H1 (cell line): ENCODE measurements at regions not wholly inside any gene's neighbourhood (a gene's known extent, or its start where the extent isn't known, plus 50 kb on each side); places are given as distances from the start of the nearest gene placed in this dataset.
A peak's percentile ranks its signal among the peaks of the same experiment; 100 is the strongest.

Experiments used
- CTCF ChIA-PET: fragments of 300-600 bp; sonication (Branson Sonifier 250); formaldehyde crosslinking; loops from one replicate; lab custom pipeline; 2021; ENCODE audit not compliant: partially characterized antibody; lab: Charles Lee
- POLR2A ChIA-PET: fragments of 300-600 bp; sonication (Branson Sonifier 250); formaldehyde crosslinking; loops from one replicate; lab custom pipeline; 2021; ENCODE audit warnings: inconsistent platforms; ENCODE audit not compliant: partially characterized antibody; lab: Charles Lee
- DNase-seq, 2 experiments: peaks; one replicate each; pipeline versions ENCODE4 v3.0.0 to v3.0.0-alpha.2; 2010 to 2022; ENCODE audit warnings: low spot score in 2 of 2, low read depth in 1 of 2, mixed read lengths in 1 of 2
- FAIRE-seq: peaks from 2 replicates; lab custom pipeline; 2011; peaks lifted over from hg19 to GRCh38; lab: Jason Lieb, UNC
- H2AFZ ChIP-seq: 2 replicates; pipeline ENCODE4 v1.8.1; 2012; ENCODE audit warnings: low read length, inconsistent platforms
- H2AK5ac ChIP-seq: 2 replicates; pipeline ENCODE4 v1.6.1; 2013; ENCODE audit warnings: low read depth, low read length
- H2BK120ac ChIP-seq: replicated peaks from 2 replicates; pipeline ENCODE3; 2013; ENCODE audit warnings: low read depth, low read length, inconsistent platforms
- H2BK12ac ChIP-seq: 2 replicates; pipeline ENCODE4 v1.6.1; 2013; ENCODE audit warnings: low read depth, low read length
- H2BK15ac ChIP-seq: 2 replicates; pipeline ENCODE4 v1.6.1; 2013; ENCODE audit warnings: low read length
- H2BK20ac ChIP-seq: 2 replicates; pipeline ENCODE4 v1.6.1; 2013; ENCODE audit warnings: low read length
- H2BK5ac ChIP-seq: 2 replicates; pipeline ENCODE4 v1.6.1; 2013; ENCODE audit warnings: low read depth, low read length
- H3K14ac ChIP-seq: 2 replicates; pipeline ENCODE4 v1.6.1; 2013; ENCODE audit warnings: inconsistent platforms; ENCODE audit not compliant: insufficient read length
- H3K18ac ChIP-seq: 2 replicates; pipeline ENCODE4 v1.6.1; 2013; ENCODE audit warnings: low read length; ENCODE audit errors: extremely low read depth
- H3K23ac ChIP-seq: 2 replicates; pipeline ENCODE4 v1.6.1; 2013; ENCODE audit warnings: inconsistent platforms; ENCODE audit not compliant: insufficient read length
- H3K23me2 ChIP-seq: 2 replicates; pipeline ENCODE4 v1.6.1; 2013; ENCODE audit warnings: low read depth, low read length
- H3K27ac ChIP-seq: 2 replicates; pipeline ENCODE4 v1.6.1; 2011; ENCODE audit warnings: low read depth, low read length, inconsistent platforms
- H3K27me3 ChIP-seq, 4 experiments: replicated peaks in 1 of 4; 1 replicate in 1 of 4; 2 replicates in 3 of 4; pipeline versions ENCODE4 v1.6.1 to v1.8.1; 2011 to 2013; ENCODE audit warnings: low read length in 3 of 4, mild to moderate bottlenecking in 3 of 4, inconsistent platforms in 2 of 4, mixed read lengths in 2 of 4, moderate library complexity in 1 of 4; ENCODE audit not compliant: control insufficient read depth in 3 of 4, insufficient read depth in 3 of 4; ENCODE audit errors: extremely low read depth in 1 of 4
- H3K36me3 ChIP-seq, 4 experiments: 2 replicates each; pipeline versions ENCODE4 v1.6.1 to v1.8.1; 2011 to 2013; ENCODE audit warnings: mild to moderate bottlenecking in 4 of 4, low read length in 3 of 4, moderate library complexity in 2 of 4, control low read depth in 1 of 4, inconsistent platforms in 1 of 4; ENCODE audit not compliant: insufficient read depth in 4 of 4, control insufficient read depth in 2 of 4
- H3K4ac ChIP-seq: replicated peaks from 2 replicates; pipeline ENCODE3; 2013; ENCODE audit warnings: low read length, low read depth, mixed read lengths, inconsistent platforms; ENCODE audit not compliant: insufficient read length
- H3K4me1 ChIP-seq, 4 experiments: replicated peaks in 1 of 4; 1 replicate in 1 of 4; 2 replicates in 3 of 4; pipeline versions ENCODE4 v1.6.1 to v1.8.1; 2011 to 2013; ENCODE audit warnings: low read length in 3 of 4, inconsistent platforms in 2 of 4, mixed read lengths in 1 of 4; ENCODE audit not compliant: insufficient read depth in 4 of 4, control insufficient read depth in 3 of 4
- H3K4me2 ChIP-seq, 2 experiments: 2 replicates each; pipeline versions ENCODE4 v1.6.1 to v1.8.1; 2011 to 2013; ENCODE audit warnings: low read depth in 2 of 2, low read length in 2 of 2, control low read depth in 1 of 2, inconsistent platforms in 1 of 2, mild to moderate bottlenecking in 1 of 2; ENCODE audit not compliant: insufficient read depth in 1 of 2
- H3K4me3 ChIP-seq, 4 experiments: fragments of 200-600, 300-600 bp in 1 of 4; sonication (generic), shearing (Covaris generic), sonication (Bioruptor Twin) in 1 of 4; 2 replicates each; pipeline versions ENCODE4 v1.5.1 to v1.8.1; 2011 to 2016; ENCODE audit warnings: low read length in 4 of 4, low read depth in 3 of 4, control low read depth in 2 of 4, inconsistent platforms in 2 of 4, mild to moderate bottlenecking in 2 of 4, mixed read lengths in 1 of 4, moderate library complexity in 1 of 4; ENCODE audit not compliant: insufficient read depth in 2 of 4; ENCODE audit errors: extremely low read depth in 1 of 4
- H3K56ac ChIP-seq: replicated peaks from 2 replicates; pipeline ENCODE3; 2013; ENCODE audit warnings: low read depth, mild to moderate bottlenecking, mixed read lengths, low read length, inconsistent platforms; ENCODE audit not compliant: insufficient read length
- H3K79me1 ChIP-seq: 2 replicates; pipeline ENCODE4 v1.6.1; 2013; ENCODE audit warnings: low read depth, low read length, control low read depth
- H3K79me2 ChIP-seq, 2 experiments: 2 replicates each; pipeline versions ENCODE4 v1.6.1 to v1.8.1; 2012 to 2013; ENCODE audit warnings: low read length in 2 of 2, mild to moderate bottlenecking in 2 of 2, inconsistent platforms in 1 of 2; ENCODE audit not compliant: insufficient read depth in 2 of 2, control insufficient read depth in 1 of 2
- H3K9ac ChIP-seq, 4 experiments: replicated peaks in 1 of 4; 1 replicate in 1 of 4; 2 replicates in 3 of 4; pipeline versions ENCODE4 v1.6.1 to v1.8.1; 2011 to 2013; ENCODE audit warnings: low read depth in 3 of 4, low read length in 3 of 4, control low read depth in 2 of 4, mild to moderate bottlenecking in 2 of 4, moderate library complexity in 2 of 4, inconsistent platforms in 1 of 4; ENCODE audit errors: extremely low read depth in 1 of 4
- H3K9me3 ChIP-seq, 2 experiments: 2 replicates each; pipeline versions ENCODE4 v1.6.1 to v1.8.1; 2012 to 2013; ENCODE audit warnings: mild to moderate bottlenecking in 2 of 2, moderate library complexity in 2 of 2, control low read depth in 1 of 2, inconsistent platforms in 1 of 2, low read depth in 1 of 2, low read length in 1 of 2, mixed read lengths in 1 of 2; ENCODE audit not compliant: insufficient read depth in 2 of 2
- H4K20me1 ChIP-seq, 2 experiments: replicated peaks in 1 of 2; 2 replicates each; pipeline versions ENCODE3 to v1.8.1; 2011 to 2013; ENCODE audit warnings: inconsistent platforms in 2 of 2, low read length in 2 of 2, mild to moderate bottlenecking in 1 of 2; ENCODE audit not compliant: insufficient read depth in 2 of 2, control insufficient read depth in 1 of 2
- H4K5ac ChIP-seq: 2 replicates; pipeline ENCODE4 v1.6.1; 2013; ENCODE audit warnings: low read length, low read depth, mixed read lengths, inconsistent platforms; ENCODE audit not compliant: insufficient read length
- H4K8ac ChIP-seq: 2 replicates; pipeline ENCODE4 v1.8.0; 2013; ENCODE audit warnings: mild to moderate bottlenecking, moderate library complexity, low read length, inconsistent platforms; ENCODE audit not compliant: insufficient read depth; ENCODE audit errors: extremely low read depth
- H4K91ac ChIP-seq: replicated peaks from 2 replicates; pipeline ENCODE3; 2013; ENCODE audit warnings: low read length, mixed read lengths, inconsistent platforms; ENCODE audit not compliant: insufficient read length
- ASH2L ChIP-seq: fragments of 200-600, 300-600 bp; sonication (generic); IDR thresholded peaks from one replicate; pipeline ENCODE4 v1.7.1; 2017; ENCODE audit warnings: low read length
- POLR2A ChIP-seq, 2 experiments: IDR thresholded peaks; 1 replicate in 1 of 2; 2 replicates in 1 of 2; pipeline ENCODE4 v1.6.1; 2011; ENCODE audit warnings: low read depth in 2 of 2, low read length in 2 of 2, mild to moderate bottlenecking in 2 of 2; ENCODE audit errors: control extremely low read depth in 1 of 2
- RAD21 ChIP-seq, 2 experiments: IDR thresholded peaks in 1 of 2; conservative IDR thresholded peaks in 1 of 2; 2 replicates each; pipeline ENCODE4 v1.6.1; 2011; ENCODE audit warnings: low read depth in 2 of 2, low read length in 2 of 2, improper control_type of control experiment in 1 of 2, inconsistent platforms in 1 of 2, mild to moderate bottlenecking in 1 of 2, moderate library complexity in 1 of 2
- SP1 ChIP-seq: IDR thresholded peaks from 2 replicates; pipeline ENCODE4 v1.6.1; 2011; ENCODE audit warnings: low read depth, low read length
- WGBS, 2 experiments: shearing (Covaris generic) in 1 of 2; methylation state at CpG; one replicate each; pipeline versions ENCODE4 v1.1.6 to v1.1.7; 2013 to 2015; ENCODE audit warnings: low lambda C conversion rate in 2 of 2, mixed read lengths in 2 of 2, inconsistent platforms in 1 of 2, low coverage in 1 of 2, missing lambda C conversion rate in 1 of 2; ENCODE audit not compliant: insufficient replicate concordance in 2 of 2, insufficient coverage in 1 of 2, insufficient read length in 1 of 2; ENCODE audit errors: extremely low coverage in 1 of 2, missing lambda C conversion rate in 1 of 2; 5-methylcytosine and 5-hydroxymethylcytosine counted together
- TF ChIP-seq, protein P1 (sequence below), 3 experiments: IDR thresholded peaks; 1 replicate in 2 of 3; 2 replicates in 1 of 3; pipeline versions ENCODE4 v1.5.1 to v1.6.1; 2011; ENCODE audit warnings: low read length in 3 of 3, mild to moderate bottlenecking in 3 of 3, inconsistent platforms in 2 of 3, low read depth in 1 of 3, moderate library complexity in 1 of 3; ENCODE audit not compliant: insufficient read depth in 1 of 3; ENCODE audit errors: control extremely low read depth in 1 of 3

DNA sequence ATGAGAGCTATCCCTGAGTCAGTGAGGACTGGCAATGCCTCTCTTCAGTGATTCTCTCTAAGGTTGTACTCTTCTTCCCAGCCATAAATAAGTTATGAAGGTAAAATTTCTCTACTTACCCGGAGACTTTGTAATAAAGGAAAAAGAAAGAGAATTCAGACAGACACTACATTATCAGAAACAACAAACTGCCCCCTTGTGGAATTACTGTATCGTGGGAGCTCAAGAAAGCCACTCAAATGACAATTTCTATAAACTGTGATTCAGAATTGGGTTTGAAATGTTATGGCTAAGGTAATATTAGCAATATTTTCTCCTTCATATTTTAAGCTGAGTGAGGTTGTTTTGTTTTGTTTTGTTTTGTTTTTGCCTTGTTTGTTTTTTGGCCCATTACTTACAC, 155.8 kb upstream of the TANK start:
- Histone ChIP-seq H2BK20ac (no peak overlapping the region), H2AK5ac (no peak overlapping the region), H4K8ac (no peak overlapping the region), H3K18ac (no peak overlapping the region), H3K27ac (no peak overlapping the region), H3K23ac (no peak overlapping the region), H4K20me1 (no peaks in the 10 kb centered on the region), H3K9me3 (peaks cover 0 to 7% of the 10 kb centered on the region in 2 experiments; a peak in 1 of 4 replicates), H2AFZ (no peak overlapping the region), H3K9ac (no peak overlapping the region), H3K56ac (no peak overlapping the region)
- CTCF ChIA-PET: interaction anchor here (0.6 to 3.7 kb wide), 28 partner anchors 8 to 950 kb away, joined by 3 to 16 read pairs (median 4); no protein-coding TSS in a partner anchor
- no peak for FAIRE-seq
- TF ChIP-seq POLR2A (IDR thresholded peaks at IDR 0.05; ENCODE audit: control extremely low read depth in 1 of 2, low read depth in 2 of 2, low read length in 2 of 2) (no peak), SP1 (no peak), ASH2L (no peak), RAD21 (IDR thresholded peaks at IDR 0.05 in 1 of 2, conservative IDR thresholded peaks at IDR 0.05 in 1 of 2; ENCODE audit: low read depth in 2 of 2, low read length in 2 of 2) (peak; percentile 44 to 49; a peak in 3 of 4 replicates)
- TF ChIP-seq, protein P1, sequence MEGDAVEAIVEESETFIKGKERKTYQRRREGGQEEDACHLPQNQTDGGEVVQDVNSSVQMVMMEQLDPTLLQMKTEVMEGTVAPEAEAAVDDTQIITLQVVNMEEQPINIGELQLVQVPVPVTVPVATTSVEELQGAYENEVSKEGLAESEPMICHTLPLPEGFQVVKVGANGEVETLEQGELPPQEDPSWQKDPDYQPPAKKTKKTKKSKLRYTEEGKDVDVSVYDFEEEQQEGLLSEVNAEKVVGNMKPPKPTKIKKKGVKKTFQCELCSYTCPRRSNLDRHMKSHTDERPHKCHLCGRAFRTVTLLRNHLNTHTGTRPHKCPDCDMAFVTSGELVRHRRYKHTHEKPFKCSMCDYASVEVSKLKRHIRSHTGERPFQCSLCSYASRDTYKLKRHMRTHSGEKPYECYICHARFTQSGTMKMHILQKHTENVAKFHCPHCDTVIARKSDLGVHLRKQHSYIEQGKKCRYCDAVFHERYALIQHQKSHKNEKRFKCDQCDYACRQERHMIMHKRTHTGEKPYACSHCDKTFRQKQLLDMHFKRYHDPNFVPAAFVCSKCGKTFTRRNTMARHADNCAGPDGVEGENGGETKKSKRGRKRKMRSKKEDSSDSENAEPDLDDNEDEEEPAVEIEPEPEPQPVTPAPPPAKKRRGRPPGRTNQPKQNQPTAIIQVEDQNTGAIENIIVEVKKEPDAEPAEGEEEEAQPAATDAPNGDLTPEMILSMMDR (IDR thresholded peaks at IDR 0.05; ENCODE audit: control extremely low read depth in 1 of 3, insufficient read depth in 1 of 3, low read depth in 1 of 3, low read length in 3 of 3): peak in 2 of 3 experiments; percentile 13 to 38; a peak in 2 of 4 replicates
- TF ChIP-seq, all 59 proteins: peak for 2
- Histone ChIP-seq H3K79me1 (no peaks in the 10 kb centered on the region), H4K5ac (no peak overlapping the region), H2BK5ac (no peak overlapping the region), H3K23me2 (no peaks in the 10 kb centered on the region), H3K4me3 (no peak overlapping the region), H3K4me2 (no peak overlapping the region), H2BK12ac (no peak overlapping the region), H4K91ac (no peak overlapping the region), H3K36me3 (no peaks in the 10 kb centered on the region), H3K27me3 (no peaks in the 10 kb centered on the region), H3K14ac (no peak overlapping the region), H3K79me2 (no peaks in the 10 kb centered on the region), H3K4me1 (no peaks in the 10 kb centered on the region), H2BK15ac (no peak overlapping the region), H3K4ac (no peak overlapping the region), H2BK120ac (no peak overlapping the region)
- DNase-seq: no peak
- POLR2A ChIA-PET: no interaction called here
- 81% methylated on average over 2 of the region's 2 CpGs; no CpG with 5 or more reads in 1 of the 2 experiments for WGBS, 2 experiments
